ENCODE measurements at regions not wholly inside any gene's neighbourhood (a gene's known extent, or its start where the extent isn't known, plus 50 kb on each side); places are given as distances from the start of the nearest gene placed in this dataset.

DNA sequence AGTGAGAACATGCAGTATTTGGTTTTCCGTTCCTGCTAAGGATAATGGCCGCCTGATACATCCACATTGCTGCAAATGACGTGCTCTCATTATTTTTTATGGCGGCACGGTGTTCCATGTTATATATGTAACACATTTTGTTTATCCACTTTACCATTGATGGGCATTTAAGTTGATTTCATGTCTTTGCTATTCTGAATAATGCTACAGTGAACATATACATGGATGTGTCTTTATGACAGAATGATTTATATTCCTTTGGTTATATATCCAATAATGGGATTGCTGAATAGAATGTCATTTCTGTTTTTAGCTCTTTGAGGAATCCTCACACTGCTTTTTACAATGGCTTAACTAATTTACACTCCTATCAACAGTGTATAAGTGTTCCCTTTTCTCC is 1223.2 kb downstream of the RAPGEF2 start:
- no peak overlapping the region for H3K4me3 Mint-ChIP-seq (ENCODE audit: unreplicated experiment)
- DNase-seq (ENCODE audit: low spot score) = no peak
- H3K27me3 Mint-ChIP-seq (ENCODE audit: low read depth) = no peaks in the 10 kb centered on the region
- H3K9me3 Mint-ChIP-seq (ENCODE audit: low read depth) = no peaks in the 10 kb centered on the region
- TF ChIP-seq, protein P1, sequence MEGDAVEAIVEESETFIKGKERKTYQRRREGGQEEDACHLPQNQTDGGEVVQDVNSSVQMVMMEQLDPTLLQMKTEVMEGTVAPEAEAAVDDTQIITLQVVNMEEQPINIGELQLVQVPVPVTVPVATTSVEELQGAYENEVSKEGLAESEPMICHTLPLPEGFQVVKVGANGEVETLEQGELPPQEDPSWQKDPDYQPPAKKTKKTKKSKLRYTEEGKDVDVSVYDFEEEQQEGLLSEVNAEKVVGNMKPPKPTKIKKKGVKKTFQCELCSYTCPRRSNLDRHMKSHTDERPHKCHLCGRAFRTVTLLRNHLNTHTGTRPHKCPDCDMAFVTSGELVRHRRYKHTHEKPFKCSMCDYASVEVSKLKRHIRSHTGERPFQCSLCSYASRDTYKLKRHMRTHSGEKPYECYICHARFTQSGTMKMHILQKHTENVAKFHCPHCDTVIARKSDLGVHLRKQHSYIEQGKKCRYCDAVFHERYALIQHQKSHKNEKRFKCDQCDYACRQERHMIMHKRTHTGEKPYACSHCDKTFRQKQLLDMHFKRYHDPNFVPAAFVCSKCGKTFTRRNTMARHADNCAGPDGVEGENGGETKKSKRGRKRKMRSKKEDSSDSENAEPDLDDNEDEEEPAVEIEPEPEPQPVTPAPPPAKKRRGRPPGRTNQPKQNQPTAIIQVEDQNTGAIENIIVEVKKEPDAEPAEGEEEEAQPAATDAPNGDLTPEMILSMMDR (IDR thresholded peaks at IDR 0.05) = no peak
- H3K27ac Mint-ChIP-seq (ENCODE audit: unreplicated experiment) = no peak overlapping the region
- no peaks in the 10 kb centered on the region for H3K4me1 Mint-ChIP-seq (ENCODE audit: low read depth)
- H3K36me3 Mint-ChIP-seq (ENCODE audit: low read depth) = no peaks in the 10 kb centered on the region

DNA sequence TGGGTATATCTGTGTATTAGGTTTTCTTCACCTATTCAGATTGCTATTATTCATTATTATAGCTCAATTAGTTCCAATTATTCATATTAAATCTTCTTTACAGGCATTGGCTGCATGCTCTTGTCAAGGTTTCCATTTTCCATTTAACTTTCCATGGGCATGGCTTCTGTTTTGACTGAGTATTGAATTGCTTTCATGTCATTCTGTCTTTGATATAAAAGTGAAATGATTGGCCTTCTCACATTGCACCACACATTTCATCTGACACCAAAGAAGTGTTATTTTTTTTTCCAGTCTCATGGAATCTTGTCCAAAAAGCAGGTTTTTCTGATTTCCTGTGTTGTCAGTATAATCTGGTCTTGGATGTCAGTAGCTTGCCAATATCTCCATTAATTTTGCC is 1244.3 kb downstream of the RAPGEF2 start:
- TF ChIP-seq, protein P1 (IDR thresholded peaks at IDR 0.05) = no peak
- no peaks in the 10 kb centered on the region for H3K9me3 Mint-ChIP-seq (ENCODE audit: low read depth)
- H3K27ac Mint-ChIP-seq (ENCODE audit: unreplicated experiment) = no peak overlapping the region
- peaks cover 16% of the 10 kb centered on the region for H3K4me1 Mint-ChIP-seq (ENCODE audit: low read depth)
- no peak overlapping the region for H3K4me3 Mint-ChIP-seq (ENCODE audit: unreplicated experiment)
- no peaks in the 10 kb centered on the region for H3K27me3 Mint-ChIP-seq (ENCODE audit: low read depth)
- no peak for DNase-seq (ENCODE audit: low spot score)
- H3K36me3 Mint-ChIP-seq (ENCODE audit: low read depth) = no peaks in the 10 kb centered on the region

DNA sequence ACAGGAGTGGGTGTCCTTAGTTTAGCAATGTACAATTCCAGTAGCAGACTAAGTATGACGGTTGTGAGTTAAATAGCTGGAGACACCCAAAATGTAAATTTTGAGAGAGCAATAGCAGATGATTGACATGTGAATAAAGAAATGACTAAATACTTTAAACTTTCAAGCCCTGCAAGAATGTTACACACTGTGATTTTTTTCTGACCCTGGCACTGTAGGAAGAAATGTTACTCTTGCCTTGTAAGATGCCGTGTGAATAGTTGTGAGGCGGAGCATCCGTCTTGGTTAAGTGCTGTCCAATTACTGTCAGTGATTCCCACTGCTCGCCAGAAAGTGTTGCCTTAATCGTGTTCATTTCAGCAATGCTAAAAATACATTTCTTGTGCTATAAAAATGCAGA is 1248.1 kb downstream of the RAPGEF2 start:
- Mint-ChIP-seq H3K4me3 (ENCODE audit: unreplicated experiment) (no peak overlapping the region), H3K27ac (ENCODE audit: unreplicated experiment) (peak overlapping the region; percentile 29)

DNA sequence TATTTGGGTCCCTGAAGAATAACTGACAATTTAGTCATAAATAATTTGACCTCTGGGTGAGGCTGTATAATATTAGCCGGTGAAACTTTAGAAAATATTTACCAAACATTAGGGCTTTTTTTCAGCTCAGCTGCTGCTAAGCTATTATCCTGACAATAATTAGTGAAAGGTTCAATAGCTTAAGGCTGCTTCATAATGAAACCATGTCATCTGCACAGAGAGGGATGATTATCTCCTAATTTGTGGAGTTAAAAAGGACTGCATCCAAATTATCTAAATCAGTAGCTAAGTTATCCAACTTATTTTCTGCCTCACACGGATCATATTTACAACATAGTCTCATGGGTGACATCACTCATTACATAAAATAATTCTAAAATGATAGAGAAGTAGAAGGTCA is 1249.8 kb downstream of the RAPGEF2 start:
- H3K4me1 Mint-ChIP-seq (ENCODE audit: low read depth) = peaks cover 18% of the 10 kb centered on the region
- H3K36me3 Mint-ChIP-seq (ENCODE audit: low read depth) = no peaks in the 10 kb centered on the region
- H3K4me3 Mint-ChIP-seq (ENCODE audit: unreplicated experiment) = no peak overlapping the region
- TF ChIP-seq, protein P1 (IDR thresholded peaks at IDR 0.05) = no peak
- DNase-seq (ENCODE audit: low spot score) = no peak
- no peaks in the 10 kb centered on the region for H3K27me3 Mint-ChIP-seq (ENCODE audit: low read depth)
- H3K27ac Mint-ChIP-seq (ENCODE audit: unreplicated experiment) = no peak overlapping the region
- no peaks in the 10 kb centered on the region for H3K9me3 Mint-ChIP-seq (ENCODE audit: low read depth)

More for the DNA sequence above, 1248.1 kb downstream of the RAPGEF2 start:
- DNase-seq (ENCODE audit: low spot score) = no peak
- no peaks in the 10 kb centered on the region for H3K9me3 Mint-ChIP-seq (ENCODE audit: low read depth)
- no peaks in the 10 kb centered on the region for H3K36me3 Mint-ChIP-seq (ENCODE audit: low read depth)
- H3K27me3 Mint-ChIP-seq (ENCODE audit: low read depth) = no peaks in the 10 kb centered on the region
- TF ChIP-seq, protein P1 (IDR thresholded peaks at IDR 0.05) = no peak
- H3K4me1 Mint-ChIP-seq (ENCODE audit: low read depth) = peaks cover 18% of the 10 kb centered on the region

DNA sequence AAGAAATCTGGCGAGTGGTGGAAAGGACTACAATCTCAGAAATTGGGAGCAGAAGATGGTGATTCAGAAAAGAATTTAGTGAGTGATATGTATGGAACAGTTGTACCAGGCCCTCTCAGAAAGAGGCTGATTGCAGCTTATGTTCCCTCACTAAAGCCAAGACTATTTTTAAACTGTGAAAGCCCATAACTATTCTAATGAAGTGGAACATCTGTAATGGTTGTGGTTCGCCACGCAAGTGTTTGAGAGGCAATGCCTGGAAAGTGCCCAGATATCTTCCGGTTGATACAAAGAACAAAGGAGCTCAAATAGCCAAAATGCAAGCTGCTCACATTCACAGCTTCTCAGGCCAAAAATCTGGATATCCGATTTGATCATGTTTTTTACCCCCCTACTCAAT is 1250.7 kb downstream of the RAPGEF2 start:
- DNase-seq (ENCODE audit: low spot score) = no peak
- H3K27ac Mint-ChIP-seq (ENCODE audit: unreplicated experiment) = no peak overlapping the region
- H3K36me3 Mint-ChIP-seq (ENCODE audit: low read depth) = no peaks in the 10 kb centered on the region
- peaks cover 18% of the 10 kb centered on the region for H3K4me1 Mint-ChIP-seq (ENCODE audit: low read depth)
- H3K27me3 Mint-ChIP-seq (ENCODE audit: low read depth) = no peaks in the 10 kb centered on the region
- H3K9me3 Mint-ChIP-seq (ENCODE audit: low read depth) = no peaks in the 10 kb centered on the region
- no peak overlapping the region for H3K4me3 Mint-ChIP-seq (ENCODE audit: unreplicated experiment)
- TF ChIP-seq, protein P1 (IDR thresholded peaks at IDR 0.05) = no peak
